Hepatocyte (in vitro differentiated cells): ENCODE measurements at regions not wholly inside any gene's neighbourhood (a gene's known extent, or its start where the extent isn't known, plus 50 kb on each side); places are given as distances from the start of the nearest gene placed in this dataset.

Experiments used
- EZH2 ChIP-seq: fragments of 200-600 bp; sonication (generic); IDR thresholded peaks from 2 replicates; pipeline ENCODE4 v1.6.1; 2016; ENCODE audit warnings: antibody characterized with exemption, mild to moderate bottlenecking, borderline replicate concordance
- EZH2phosphoT487 ChIP-seq: fragments of 200-600 bp; sonication (generic); IDR thresholded peaks from one replicate; pipeline ENCODE4 v1.6.1; 2018; ENCODE audit warnings: antibody characterized with exemption, mild to moderate bottlenecking, low read depth, moderate library complexity; ENCODE audit not compliant: unreplicated experiment, severe bottlenecking
- TF ChIP-seq, protein P1 (sequence below): fragments of 200-600 bp; sonication (generic); IDR thresholded peaks from 2 replicates; pipeline ENCODE4 v1.5.1; 2016; ENCODE audit warnings: antibody characterized with exemption, mild to moderate bottlenecking; ENCODE audit not compliant: poor library complexity

DNA sequence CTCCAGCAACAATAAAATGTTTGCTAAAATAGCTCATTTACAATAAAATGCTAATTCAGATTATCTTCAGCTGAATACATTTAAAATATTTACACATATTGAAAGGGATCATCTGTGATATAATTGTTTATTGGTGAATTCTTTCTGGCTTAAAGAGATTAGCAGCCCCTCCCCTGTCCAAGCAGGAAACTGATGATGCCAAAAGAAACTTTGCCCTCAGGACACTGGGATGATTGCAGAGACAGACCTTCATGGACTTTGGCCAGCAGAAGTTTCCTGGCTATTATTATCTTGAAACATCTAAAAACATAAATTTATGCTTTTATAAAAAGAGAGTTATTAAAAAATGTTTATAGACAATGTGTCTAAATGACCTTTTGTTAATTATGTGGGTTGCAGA, 764.9 kb upstream of the MBL2 start:
- TF ChIP-seq, protein P1, sequence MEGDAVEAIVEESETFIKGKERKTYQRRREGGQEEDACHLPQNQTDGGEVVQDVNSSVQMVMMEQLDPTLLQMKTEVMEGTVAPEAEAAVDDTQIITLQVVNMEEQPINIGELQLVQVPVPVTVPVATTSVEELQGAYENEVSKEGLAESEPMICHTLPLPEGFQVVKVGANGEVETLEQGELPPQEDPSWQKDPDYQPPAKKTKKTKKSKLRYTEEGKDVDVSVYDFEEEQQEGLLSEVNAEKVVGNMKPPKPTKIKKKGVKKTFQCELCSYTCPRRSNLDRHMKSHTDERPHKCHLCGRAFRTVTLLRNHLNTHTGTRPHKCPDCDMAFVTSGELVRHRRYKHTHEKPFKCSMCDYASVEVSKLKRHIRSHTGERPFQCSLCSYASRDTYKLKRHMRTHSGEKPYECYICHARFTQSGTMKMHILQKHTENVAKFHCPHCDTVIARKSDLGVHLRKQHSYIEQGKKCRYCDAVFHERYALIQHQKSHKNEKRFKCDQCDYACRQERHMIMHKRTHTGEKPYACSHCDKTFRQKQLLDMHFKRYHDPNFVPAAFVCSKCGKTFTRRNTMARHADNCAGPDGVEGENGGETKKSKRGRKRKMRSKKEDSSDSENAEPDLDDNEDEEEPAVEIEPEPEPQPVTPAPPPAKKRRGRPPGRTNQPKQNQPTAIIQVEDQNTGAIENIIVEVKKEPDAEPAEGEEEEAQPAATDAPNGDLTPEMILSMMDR = no peak
- TF ChIP-seq EZH2 (no peak), EZH2phosphoT487 (no peak)
